AG10803 (cell line): ENCODE measurements at regions not wholly inside any gene's neighbourhood (a gene's known extent, or its start where the extent isn't known, plus 50 kb on each side); places are given as distances from the start of the nearest gene placed in this dataset.

Experiments
- DNase-seq: peaks from one replicate; pipeline ENCODE4 v3.0.0; 2010; ENCODE audit warnings: low read depth
- H3K4me3 ChIP-seq: 2 replicates; pipeline ENCODE4 v1.5.1; 2011; ENCODE audit warnings: mild to moderate bottlenecking, low read length, control low read depth
- CTCF ChIP-seq: conservative IDR thresholded peaks from 2 replicates; pipeline ENCODE4 v1.5.1; 2011; ENCODE audit warnings: mild to moderate bottlenecking, low read length, control low read depth, inconsistent platforms

- TF ChIP-seq CTCF = no peak
- no peak overlapping the region for H3K4me3 ChIP-seq
- no peak for DNase-seq
These were observed 688.0 kb downstream of the KCNJ2 start for GRCh38 chr17:70857351-70857750.

GRCh38 chr17:70859829-70860228 lies 690.5 kb downstream of the KCNJ2 start:
- no peak overlapping the region for H3K4me3 ChIP-seq
- no peak for DNase-seq
- TF ChIP-seq CTCF = no peak

GRCh38 chr17:70862295-70862694 lies 693.0 kb downstream of the KCNJ2 start:
- H3K4me3 ChIP-seq = no peak overlapping the region
- no peak for DNase-seq
- TF ChIP-seq CTCF = no peak

GRCh38 chr17:70863436-70864248 lies 694.3 kb downstream of the KCNJ2 start:
- TF ChIP-seq CTCF = no peak
- no peak for DNase-seq
- no peak overlapping the region for H3K4me3 ChIP-seq

GRCh38 chr17:70865993-70866804 lies 696.9 kb downstream of the KCNJ2 start:
- no peak for TF ChIP-seq CTCF
- H3K4me3 ChIP-seq = no peak overlapping the region
- DNase-seq = peak; percentile 25

GRCh38 chr17:70868149-70868548 lies 698.8 kb downstream of the KCNJ2 start:
- H3K4me3 ChIP-seq = no peak overlapping the region
- DNase-seq = no peak
- TF ChIP-seq CTCF = no peak
